WI38 (cell line): ENCODE measurements at regions not wholly inside any gene's neighbourhood (a gene's known extent, or its start where the extent isn't known, plus 50 kb on each side); places are given as distances from the start of the nearest gene placed in this dataset.
A peak's percentile ranks its signal among the peaks of the same experiment; 100 is the strongest.

Source experiments
- H3K4me3 ChIP-seq: 2 replicates; pipeline ENCODE4 v1.5.1; 2011; ENCODE audit warnings: low read depth, mild to moderate bottlenecking, control low read depth, low read length
- TF ChIP-seq, protein P1 (sequence below): IDR thresholded peaks from 2 replicates; pipeline ENCODE4 v1.5.1; 2012; ENCODE audit warnings: low read depth, mild to moderate bottlenecking, control low read depth, low read length

DNA sequence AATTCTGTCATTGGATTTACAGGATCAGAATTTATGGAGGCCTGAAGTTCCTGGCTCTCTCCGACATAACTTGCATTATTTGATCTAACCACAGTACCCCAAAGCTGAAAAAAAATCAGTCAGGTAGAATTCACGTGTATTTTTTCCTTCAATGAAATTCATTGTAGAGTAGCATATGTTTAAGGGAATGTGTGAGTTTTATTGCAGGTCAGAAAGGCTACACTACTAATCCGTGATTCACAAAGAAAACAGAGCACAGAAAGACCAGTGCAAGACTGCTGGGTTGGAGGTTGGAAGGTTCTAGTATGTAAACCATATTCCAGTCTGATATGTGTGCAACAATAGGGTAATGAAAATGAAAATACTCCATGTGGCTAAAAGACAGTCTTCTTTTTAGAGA is 247.0 kb upstream of the FERD3L start:
- TF ChIP-seq, protein P1, sequence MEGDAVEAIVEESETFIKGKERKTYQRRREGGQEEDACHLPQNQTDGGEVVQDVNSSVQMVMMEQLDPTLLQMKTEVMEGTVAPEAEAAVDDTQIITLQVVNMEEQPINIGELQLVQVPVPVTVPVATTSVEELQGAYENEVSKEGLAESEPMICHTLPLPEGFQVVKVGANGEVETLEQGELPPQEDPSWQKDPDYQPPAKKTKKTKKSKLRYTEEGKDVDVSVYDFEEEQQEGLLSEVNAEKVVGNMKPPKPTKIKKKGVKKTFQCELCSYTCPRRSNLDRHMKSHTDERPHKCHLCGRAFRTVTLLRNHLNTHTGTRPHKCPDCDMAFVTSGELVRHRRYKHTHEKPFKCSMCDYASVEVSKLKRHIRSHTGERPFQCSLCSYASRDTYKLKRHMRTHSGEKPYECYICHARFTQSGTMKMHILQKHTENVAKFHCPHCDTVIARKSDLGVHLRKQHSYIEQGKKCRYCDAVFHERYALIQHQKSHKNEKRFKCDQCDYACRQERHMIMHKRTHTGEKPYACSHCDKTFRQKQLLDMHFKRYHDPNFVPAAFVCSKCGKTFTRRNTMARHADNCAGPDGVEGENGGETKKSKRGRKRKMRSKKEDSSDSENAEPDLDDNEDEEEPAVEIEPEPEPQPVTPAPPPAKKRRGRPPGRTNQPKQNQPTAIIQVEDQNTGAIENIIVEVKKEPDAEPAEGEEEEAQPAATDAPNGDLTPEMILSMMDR, result no peak
- H3K4me3 ChIP-seq, result no peak overlapping the region

DNA sequence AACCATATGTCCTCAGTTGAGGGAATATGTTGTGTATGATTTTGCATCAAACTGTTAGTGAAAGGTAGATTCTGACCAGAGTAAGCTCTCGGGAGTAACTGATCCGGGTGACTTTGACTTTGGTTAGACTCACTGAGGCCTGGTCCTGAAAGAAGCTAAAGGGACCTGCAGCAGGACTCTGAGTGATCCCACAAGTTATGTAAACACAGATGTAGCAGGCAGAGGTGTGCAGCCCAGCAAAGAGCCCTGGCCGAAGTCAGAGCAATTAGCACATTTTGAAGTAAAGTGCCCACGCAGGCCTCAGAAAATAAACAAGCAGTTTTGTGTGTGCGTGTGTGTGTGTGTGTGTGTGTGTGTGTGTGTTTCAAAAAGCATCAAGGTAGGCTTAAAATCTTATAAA is 245.6 kb upstream of the FERD3L start:
- TF ChIP-seq, protein P1, result no peak
- H3K4me3 ChIP-seq, result no peak overlapping the region

DNA sequence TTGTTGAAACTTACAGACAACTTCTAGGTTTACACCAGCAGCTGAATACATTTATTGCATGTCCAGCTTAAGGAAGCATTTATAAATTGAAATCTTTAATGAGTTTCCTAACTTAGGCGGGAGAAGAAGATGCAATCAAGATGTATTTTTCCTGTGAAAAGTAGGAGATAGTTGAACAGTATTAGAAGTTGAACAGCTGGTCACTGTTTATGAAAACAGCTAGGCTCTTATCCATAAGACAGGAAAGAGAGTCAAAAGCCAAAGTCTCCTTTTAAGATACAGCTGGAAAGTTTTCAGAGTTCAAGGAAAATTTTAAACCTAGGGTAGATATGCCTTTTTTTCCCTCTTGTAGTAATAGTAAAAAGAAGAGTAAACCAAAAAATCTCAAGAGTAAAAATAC is 236.1 kb upstream of the FERD3L start:
- no peak overlapping the region for H3K4me3 ChIP-seq
- TF ChIP-seq, protein P1, result no peak

DNA sequence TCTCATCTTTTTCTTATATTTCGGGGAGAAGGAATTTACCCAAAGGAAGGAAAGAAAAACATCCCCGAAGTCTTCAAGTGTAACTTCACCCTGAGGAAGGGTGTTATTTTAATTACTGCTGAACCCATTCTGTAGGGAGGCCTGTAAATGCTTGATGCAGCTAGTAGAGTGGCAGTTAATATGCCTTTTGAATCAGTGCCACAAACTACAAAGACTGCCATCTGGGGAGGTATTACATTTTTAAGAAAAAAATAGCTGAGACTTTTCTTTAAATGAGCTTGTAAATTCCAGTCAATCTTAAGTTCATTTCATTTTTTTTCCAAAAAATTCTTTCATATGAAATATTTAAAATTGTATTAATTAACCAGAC is 233.1 kb upstream of the FERD3L start:
- peak overlapping the region; percentile 41 for H3K4me3 ChIP-seq
- TF ChIP-seq, protein P1, result no peak

DNA sequence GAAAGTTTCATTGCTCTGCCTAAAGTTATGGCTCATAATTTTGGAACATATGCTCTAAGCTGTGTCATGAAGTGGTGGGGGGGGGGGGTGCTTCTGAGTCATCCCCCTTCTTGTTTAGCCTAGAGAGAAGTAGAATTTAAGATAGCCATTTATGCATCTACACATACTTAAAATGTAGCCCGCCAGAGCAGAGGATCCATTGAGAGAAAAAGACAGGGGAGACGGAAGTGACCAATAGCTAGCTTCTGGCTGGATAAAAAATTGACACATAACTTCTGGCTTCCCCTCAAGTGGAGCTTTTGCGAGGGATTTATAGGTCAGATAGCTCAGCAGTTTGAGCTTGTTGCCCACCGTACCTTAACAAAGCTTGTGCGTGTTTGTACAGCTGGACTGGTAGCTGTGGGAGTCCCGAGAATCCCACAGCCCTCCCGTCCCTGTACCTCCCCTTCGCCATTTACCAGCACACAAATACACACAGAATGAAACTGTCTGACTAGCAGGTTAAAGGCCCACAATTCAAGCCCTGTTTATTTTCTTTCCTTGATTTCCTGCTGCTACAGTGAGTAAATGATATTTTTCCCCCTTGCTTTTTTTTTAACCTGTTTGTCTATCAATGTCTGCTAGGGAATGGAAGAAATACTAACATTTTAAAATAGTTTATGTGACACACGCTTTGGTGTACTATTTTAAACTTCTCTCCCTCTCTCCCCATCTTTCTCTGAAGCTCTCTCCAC is 232.6 kb upstream of the FERD3L start:
- TF ChIP-seq, protein P1, result no peak
- peak overlapping the region; percentile 41 for H3K4me3 ChIP-seq

DNA sequence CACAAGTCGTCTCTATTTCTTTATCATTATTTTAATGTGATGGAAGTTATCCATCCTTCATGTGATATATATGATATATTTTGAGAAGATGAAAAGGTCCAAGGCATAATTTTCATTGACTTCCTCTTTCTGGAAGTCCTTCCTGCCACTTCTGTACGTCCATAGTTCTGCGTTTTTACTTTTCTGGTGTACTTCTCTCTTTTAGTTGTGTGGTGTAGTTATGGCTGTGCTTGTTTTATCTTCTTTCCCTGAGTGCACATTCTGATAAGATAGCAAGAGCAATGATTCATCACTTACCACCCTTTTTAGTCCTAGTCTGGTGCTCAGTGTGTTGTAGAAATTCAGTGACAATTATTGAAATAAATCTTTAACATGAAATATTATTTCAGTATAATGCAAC is 231.3 kb upstream of the FERD3L start:
- no peak overlapping the region for H3K4me3 ChIP-seq
- TF ChIP-seq, protein P1, result no peak

DNA sequence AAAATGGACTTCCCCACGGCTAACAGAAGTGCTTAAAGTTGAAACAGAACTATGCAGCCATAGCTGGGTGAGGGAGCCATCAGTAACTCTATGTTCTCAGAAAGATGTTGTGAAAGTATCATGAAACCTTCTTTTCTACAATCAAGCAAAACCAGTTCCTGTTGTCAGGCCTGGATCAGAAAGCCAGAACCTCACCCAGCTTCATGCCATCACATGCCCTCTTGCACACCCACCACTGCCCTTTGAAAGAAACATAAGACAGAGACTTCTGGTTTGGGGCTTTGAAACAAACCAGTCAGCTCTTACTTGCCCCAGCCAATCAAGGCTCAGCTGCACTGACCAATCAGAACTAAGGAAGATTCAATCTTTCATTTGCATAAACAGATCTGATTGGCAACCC is 230.8 kb upstream of the FERD3L start:
- TF ChIP-seq, protein P1, result no peak

More for the DNA sequence above, 230.8 kb upstream of the FERD3L start:
- H3K4me3 ChIP-seq, result no peak overlapping the region
